ENCODE measurements at regions not wholly inside any gene's neighbourhood (a gene's known extent, or its start where the extent isn't known, plus 50 kb on each side); places are given as distances from the start of the nearest gene placed in this dataset.

GRCh38 chr2:180508458-180508857 lies 471.9 kb upstream of the UBE2E3 start:
- no peak for TF ChIP-seq CTCF (IDR thresholded peaks at IDR 0.05)
- no peak for TF ChIP-seq REST (IDR thresholded peaks at IDR 0.05; ENCODE audit: insufficient read depth in 1 of 2, low read depth in 2 of 2, low read length in 1 of 2)
